Breast epithelium (tissue), 3 donors: ENCODE measurements at regions not wholly inside any gene's neighbourhood (a gene's known extent, or its start where the extent isn't known, plus 50 kb on each side); places are given as distances from the start of the nearest gene placed in this dataset.

Experiments
- CTCF ChIP-seq, 3 donors: fragments of 450-650 bp; IDR thresholded peaks; one replicate each; pipeline ENCODE4 v1.5.1; 2016 to 2017; ENCODE audit warnings: antibody characterized with exemption in 3 of 3, mild to moderate bottlenecking in 3 of 3, moderate library complexity in 3 of 3
- POLR2A ChIP-seq: fragments of 450-650 bp; IDR thresholded peaks from one replicate; pipeline ENCODE4 v1.6.1; 2016; ENCODE audit warnings: antibody characterized with exemption, mild to moderate bottlenecking, moderate library complexity

DNA sequence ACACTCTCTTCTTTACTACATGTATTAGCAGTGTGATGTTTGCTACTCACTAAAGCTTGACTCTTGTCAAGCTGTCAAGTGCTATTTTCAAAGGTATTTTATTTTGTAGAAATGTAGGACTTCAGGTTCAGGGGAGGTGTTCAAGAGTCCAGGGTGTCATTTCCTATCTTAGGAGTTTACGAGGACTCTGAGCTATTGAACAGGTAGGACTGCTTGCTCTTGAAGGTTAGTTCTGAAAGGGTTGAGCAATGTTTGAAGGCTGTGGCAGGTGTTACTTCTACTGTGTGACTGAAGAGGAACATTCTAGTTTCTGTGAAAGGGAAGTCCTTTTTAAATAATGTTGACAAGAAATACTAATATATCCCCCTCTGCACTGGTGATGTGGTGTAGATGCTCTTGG is 1151.2 kb downstream of the PDHA2 start:
- TF ChIP-seq CTCF (IDR thresholded peaks at IDR 0.05) (no peak), POLR2A (no peak)
